ENCODE measurements at regions not wholly inside any gene's neighbourhood (a gene's known extent, or its start where the extent isn't known, plus 50 kb on each side); places are given as distances from the start of the nearest gene placed in this dataset.
"Not testable (repeated sequence)": the region's sequence is repeated elsewhere in the genome, so short reads cannot be mapped to it uniquely, and the experiment has no call there.

- Histone ChIP-seq H3K4me3 (ENCODE audit: low read depth, low read length) (no peak overlapping the region), H3K36me3 (ENCODE audit: control insufficient read depth, insufficient read depth, low read length) (no peaks in the 10 kb centered on the region), H3K27me3 (ENCODE audit: control insufficient read depth, insufficient read depth, low read length) (no peaks in the 10 kb centered on the region)
- TF ChIP-seq, protein P1, sequence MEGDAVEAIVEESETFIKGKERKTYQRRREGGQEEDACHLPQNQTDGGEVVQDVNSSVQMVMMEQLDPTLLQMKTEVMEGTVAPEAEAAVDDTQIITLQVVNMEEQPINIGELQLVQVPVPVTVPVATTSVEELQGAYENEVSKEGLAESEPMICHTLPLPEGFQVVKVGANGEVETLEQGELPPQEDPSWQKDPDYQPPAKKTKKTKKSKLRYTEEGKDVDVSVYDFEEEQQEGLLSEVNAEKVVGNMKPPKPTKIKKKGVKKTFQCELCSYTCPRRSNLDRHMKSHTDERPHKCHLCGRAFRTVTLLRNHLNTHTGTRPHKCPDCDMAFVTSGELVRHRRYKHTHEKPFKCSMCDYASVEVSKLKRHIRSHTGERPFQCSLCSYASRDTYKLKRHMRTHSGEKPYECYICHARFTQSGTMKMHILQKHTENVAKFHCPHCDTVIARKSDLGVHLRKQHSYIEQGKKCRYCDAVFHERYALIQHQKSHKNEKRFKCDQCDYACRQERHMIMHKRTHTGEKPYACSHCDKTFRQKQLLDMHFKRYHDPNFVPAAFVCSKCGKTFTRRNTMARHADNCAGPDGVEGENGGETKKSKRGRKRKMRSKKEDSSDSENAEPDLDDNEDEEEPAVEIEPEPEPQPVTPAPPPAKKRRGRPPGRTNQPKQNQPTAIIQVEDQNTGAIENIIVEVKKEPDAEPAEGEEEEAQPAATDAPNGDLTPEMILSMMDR (IDR thresholded peaks at IDR 0.05; ENCODE audit: insufficient read depth, low read length, severe bottlenecking) = no peak
- FAIRE-seq (peak; percentile 60), DNase-seq (ENCODE audit: low read depth) (no peak)
Observed at GRCh38 chr14:101256266-101256665, 305.0 kb upstream of the DIO3 start.

DNA sequence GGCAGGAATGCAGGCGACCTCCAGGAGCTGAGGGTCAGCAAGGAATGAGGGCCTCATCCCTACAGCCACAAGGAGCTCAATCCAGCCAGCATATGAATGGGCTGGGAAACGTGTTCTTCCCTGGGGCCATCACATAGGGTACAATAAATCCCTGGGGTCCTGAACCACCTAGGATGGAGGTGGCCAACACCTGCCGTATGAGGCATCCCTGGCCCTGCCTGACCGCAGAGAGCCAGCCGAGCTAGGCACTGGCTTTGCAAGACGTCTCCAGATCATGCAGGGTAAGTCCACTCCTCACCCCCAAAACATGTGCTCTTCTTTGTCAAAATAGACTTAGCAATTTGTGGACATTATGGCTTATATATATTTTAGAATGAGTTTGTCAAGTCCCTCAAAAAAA, 303.7 kb upstream of the DIO3 start:
- H3K27me3 ChIP-seq (ENCODE audit: control insufficient read depth, insufficient read depth, low read length) = no peaks in the 10 kb centered on the region
- H3K36me3 ChIP-seq (ENCODE audit: control insufficient read depth, insufficient read depth, low read length) = no peaks in the 10 kb centered on the region
- TF ChIP-seq, protein P1 (IDR thresholded peaks at IDR 0.05; ENCODE audit: insufficient read depth, low read length, severe bottlenecking) = no peak
- DNase-seq (ENCODE audit: low read depth) = no peak
- FAIRE-seq = no peak
- no peak overlapping the region for H3K4me3 ChIP-seq (ENCODE audit: low read depth, low read length)

GRCh38 chr14:101259748-101260147, 301.5 kb upstream of the DIO3 start:
- TF ChIP-seq, protein P1 (IDR thresholded peaks at IDR 0.05; ENCODE audit: insufficient read depth, low read length, severe bottlenecking) = no peak
- DNase-seq (ENCODE audit: low read depth) = no peak
- Histone ChIP-seq H3K4me3 (ENCODE audit: low read depth, low read length) (no peak overlapping the region), H3K27me3 (ENCODE audit: control insufficient read depth, insufficient read depth, low read length) (no peaks in the 10 kb centered on the region), H3K36me3 (ENCODE audit: control insufficient read depth, insufficient read depth, low read length) (no peaks in the 10 kb centered on the region)
- no peak for FAIRE-seq

- not testable (repeated sequence) for FAIRE-seq; H3K4me3 ChIP-seq (ENCODE audit: low read depth, low read length); DNase-seq (ENCODE audit: low read depth); H3K36me3 ChIP-seq (ENCODE audit: control insufficient read depth, insufficient read depth, low read length); H3K27me3 ChIP-seq (ENCODE audit: control insufficient read depth, insufficient read depth, low read length)
Observed at GRCh38 chr14:101266441-101266840, 294.9 kb upstream of the DIO3 start.

- TF ChIP-seq, protein P1 (IDR thresholded peaks at IDR 0.05; ENCODE audit: insufficient read depth, low read length, severe bottlenecking) = no peak
- FAIRE-seq = no peak
- DNase-seq (ENCODE audit: low read depth) = no peak
- Histone ChIP-seq H3K36me3 (ENCODE audit: control insufficient read depth, insufficient read depth, low read length) (no peaks in the 10 kb centered on the region), H3K27me3 (ENCODE audit: control insufficient read depth, insufficient read depth, low read length) (no peaks in the 10 kb centered on the region), H3K4me3 (ENCODE audit: low read depth, low read length) (no peak overlapping the region)
Observed at GRCh38 chr14:101273091-101273490, 288.2 kb upstream of the DIO3 start.

GRCh38 chr14:101276309-101277091, 284.8 kb upstream of the DIO3 start:
- TF ChIP-seq, protein P1 (IDR thresholded peaks at IDR 0.05; ENCODE audit: insufficient read depth, low read length, severe bottlenecking) = no peak
- H3K27me3 ChIP-seq (ENCODE audit: control insufficient read depth, insufficient read depth, low read length) = no peaks in the 10 kb centered on the region
- H3K4me3 ChIP-seq (ENCODE audit: low read depth, low read length) = no peak overlapping the region
- DNase-seq (ENCODE audit: low read depth) (peak; percentile 1), FAIRE-seq (no peak)
- H3K36me3 ChIP-seq (ENCODE audit: control insufficient read depth, insufficient read depth, low read length) = no peaks in the 10 kb centered on the region

All from bronchial epithelial cell (primary cell).